Mucosa of rectum (tissue), 2 donors: ENCODE measurements at regions not wholly inside any gene's neighbourhood (a gene's known extent, or its start where the extent isn't known, plus 50 kb on each side); places are given as distances from the start of the nearest gene placed in this dataset.

ENCODE experiments used
- H3K27ac ChIP-seq, 2 donors: one replicate each; pipeline ENCODE4 v1.7.0; 2013; ENCODE audit warnings: inconsistent platforms in 2 of 2, low read depth in 2 of 2, low read length in 2 of 2
- H3K27me3 ChIP-seq, 2 donors: one replicate each; pipeline ENCODE4 v1.7.0; 2013; ENCODE audit warnings: low read length in 2 of 2; ENCODE audit not compliant: control insufficient read depth in 2 of 2, insufficient read depth in 2 of 2
- H3K36me3 ChIP-seq, 2 donors: one replicate each; pipeline ENCODE4 v1.7.0; 2013; ENCODE audit warnings: low read length in 2 of 2; ENCODE audit not compliant: control insufficient read depth in 2 of 2, insufficient read depth in 2 of 2
- H3K4me1 ChIP-seq, 2 donors: one replicate each; pipeline ENCODE4 v1.7.0; 2013; ENCODE audit warnings: low read length in 2 of 2, mild to moderate bottlenecking in 1 of 2; ENCODE audit not compliant: control insufficient read depth in 2 of 2, insufficient read depth in 2 of 2
- H3K4me3 ChIP-seq, 2 donors: one replicate each; pipeline ENCODE4 v1.7.0; 2013; ENCODE audit warnings: low read length in 2 of 2
- H3K9ac ChIP-seq, 2 donors: one replicate each; pipeline ENCODE4 v1.7.0; 2013; ENCODE audit warnings: low read length in 2 of 2, low read depth in 1 of 2, mild to moderate bottlenecking in 1 of 2
- H3K9me3 ChIP-seq, 2 donors: one replicate each; pipeline ENCODE4 v1.7.0; 2013; ENCODE audit warnings: low read length in 2 of 2; ENCODE audit not compliant: control insufficient read depth in 2 of 2
- donor health status: healthy.
- donor health status: Normal muscosa, but diverticular disease.

- H3K4me3 ChIP-seq = no peak overlapping the region
- H3K36me3 ChIP-seq = no peaks in the 10 kb centered on the region
- no peak overlapping the region for H3K9ac ChIP-seq
- peaks cover 0 to 4% of the 10 kb centered on the region in 2 donors for H3K9me3 ChIP-seq
- peaks cover 2 to 17% of the 10 kb centered on the region in 2 donors for H3K4me1 ChIP-seq
- H3K27me3 ChIP-seq = no peaks in the 10 kb centered on the region
- H3K27ac ChIP-seq = no peak overlapping the region
Measured at GRCh38 chr12:65608319-65608916, 215.9 kb upstream of the HMGA2 start.

- no peaks in the 10 kb centered on the region for H3K36me3 ChIP-seq
- H3K4me3 ChIP-seq = no peak overlapping the region
Measured at GRCh38 chr12:65609359-65609771, 214.9 kb upstream of the HMGA2 start.

GRCh38 chr12:65611396-65611795 lies 212.9 kb upstream of the HMGA2 start:
- Histone ChIP-seq H3K27me3 (no peaks in the 10 kb centered on the region), H3K4me1 (peaks cover 2 to 6% of the 10 kb centered on the region in 2 donors), H3K9ac (no peak overlapping the region), H3K27ac (no peak overlapping the region), H3K4me3 (no peak overlapping the region), H3K9me3 (peaks cover 0 to 4% of the 10 kb centered on the region in 2 donors), H3K36me3 (no peaks in the 10 kb centered on the region)

More at GRCh38 chr12:65609359-65609771, 214.9 kb upstream of the HMGA2 start:
- Histone ChIP-seq H3K27me3 (no peaks in the 10 kb centered on the region), H3K9me3 (peaks cover 0 to 4% of the 10 kb centered on the region in 2 donors), H3K9ac (no peak overlapping the region), H3K27ac (no peak overlapping the region), H3K4me1 (peaks cover 2 to 15% of the 10 kb centered on the region in 2 donors)

DNA sequence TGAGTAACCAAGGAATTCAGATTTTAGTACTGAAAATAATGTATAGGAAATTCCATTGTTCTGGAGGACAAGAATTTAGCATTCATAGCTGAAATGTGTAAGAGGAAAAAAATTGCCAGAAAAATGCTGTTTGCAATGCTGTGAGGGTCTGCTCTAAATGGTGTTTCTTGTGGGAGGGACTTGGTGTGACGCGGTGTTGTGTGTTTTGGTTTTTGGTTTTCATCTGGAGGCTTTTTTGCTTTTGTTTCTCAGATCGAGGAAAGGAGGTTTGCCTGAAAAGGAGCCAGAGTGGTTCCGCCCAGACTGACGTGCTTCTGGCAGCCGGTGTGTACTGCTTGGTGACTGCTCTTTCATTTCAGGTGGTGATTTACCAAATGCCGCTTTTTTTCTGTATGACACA lies 211.8 kb upstream of the HMGA2 start:
- no peak overlapping the region for H3K9ac ChIP-seq

DNA sequence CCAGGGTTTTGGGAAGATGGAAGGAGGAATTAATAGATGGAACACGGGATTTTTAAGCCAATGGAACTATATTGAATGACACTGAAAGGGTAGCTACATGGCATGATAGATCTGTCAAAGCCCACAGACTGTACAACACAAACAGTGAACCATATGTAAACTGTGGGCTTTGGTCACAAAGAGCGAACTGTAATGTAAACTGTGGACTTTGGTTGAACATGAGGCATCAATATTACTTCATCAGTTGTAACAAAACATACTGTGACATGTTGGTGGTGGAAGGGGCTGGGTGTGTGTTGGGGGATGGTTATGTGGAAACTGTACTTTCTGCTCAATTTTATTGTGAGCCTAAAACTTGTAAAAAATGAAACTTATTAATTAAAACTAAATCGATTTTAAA lies 210.6 kb upstream of the HMGA2 start:
- Histone ChIP-seq H3K27ac (no peak overlapping the region), H3K4me3 (no peak overlapping the region), H3K9me3 (no peaks in the 10 kb centered on the region), H3K9ac (no peak overlapping the region), H3K4me1 (no peaks in the 10 kb centered on the region), H3K36me3 (no peaks in the 10 kb centered on the region), H3K27me3 (no peaks in the 10 kb centered on the region)

More for the DNA sequence above, 211.8 kb upstream of the HMGA2 start:
- Histone ChIP-seq H3K4me3 (no peak overlapping the region), H3K4me1 (peaks cover 0 to 2% of the 10 kb centered on the region in 2 donors), H3K9me3 (peaks cover 0 to 4% of the 10 kb centered on the region in 2 donors), H3K27ac (no peak overlapping the region), H3K27me3 (no peaks in the 10 kb centered on the region), H3K36me3 (no peaks in the 10 kb centered on the region)

GRCh38 chr12:65614259-65614889 lies 209.9 kb upstream of the HMGA2 start:
- no peaks in the 10 kb centered on the region for H3K9me3 ChIP-seq
- no peak overlapping the region for H3K4me3 ChIP-seq
- no peak overlapping the region for H3K27ac ChIP-seq
- no peaks in the 10 kb centered on the region for H3K27me3 ChIP-seq
- no peak overlapping the region for H3K9ac ChIP-seq
- no peaks in the 10 kb centered on the region for H3K36me3 ChIP-seq
- no peaks in the 10 kb centered on the region for H3K4me1 ChIP-seq

DNA sequence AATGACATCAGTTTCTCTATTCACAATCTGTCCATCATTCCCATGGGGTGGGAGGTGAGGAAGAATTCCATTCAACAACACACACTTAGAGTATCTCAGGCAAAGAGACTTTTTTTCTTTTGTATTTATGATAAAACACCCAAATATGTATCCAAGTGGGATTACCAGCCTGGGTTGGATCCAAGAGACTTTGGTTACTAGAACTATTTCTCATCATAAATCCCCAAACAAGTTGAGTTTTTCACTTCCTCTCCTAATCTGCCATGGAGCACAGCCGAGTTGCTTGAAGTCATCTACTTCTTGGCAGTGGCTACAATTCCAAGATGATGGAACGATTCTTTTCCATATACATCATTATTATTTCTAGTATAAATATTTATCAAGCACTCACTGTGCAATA lies 209.2 kb upstream of the HMGA2 start:
- Histone ChIP-seq H3K9me3 (no peaks in the 10 kb centered on the region), H3K27ac (no peak overlapping the region), H3K27me3 (no peaks in the 10 kb centered on the region)

GRCh38 chr12:65616022-65616421 lies 208.3 kb upstream of the HMGA2 start:
- Histone ChIP-seq H3K9ac (no peak overlapping the region), H3K4me3 (no peak overlapping the region), H3K27me3 (no peaks in the 10 kb centered on the region), H3K27ac (no peak overlapping the region), H3K36me3 (no peaks in the 10 kb centered on the region), H3K4me1 (no peaks in the 10 kb centered on the region), H3K9me3 (no peaks in the 10 kb centered on the region)

More for the DNA sequence above, 209.2 kb upstream of the HMGA2 start:
- Histone ChIP-seq H3K36me3 (no peaks in the 10 kb centered on the region), H3K4me1 (no peaks in the 10 kb centered on the region), H3K4me3 (no peak overlapping the region), H3K9ac (no peak overlapping the region)

DNA sequence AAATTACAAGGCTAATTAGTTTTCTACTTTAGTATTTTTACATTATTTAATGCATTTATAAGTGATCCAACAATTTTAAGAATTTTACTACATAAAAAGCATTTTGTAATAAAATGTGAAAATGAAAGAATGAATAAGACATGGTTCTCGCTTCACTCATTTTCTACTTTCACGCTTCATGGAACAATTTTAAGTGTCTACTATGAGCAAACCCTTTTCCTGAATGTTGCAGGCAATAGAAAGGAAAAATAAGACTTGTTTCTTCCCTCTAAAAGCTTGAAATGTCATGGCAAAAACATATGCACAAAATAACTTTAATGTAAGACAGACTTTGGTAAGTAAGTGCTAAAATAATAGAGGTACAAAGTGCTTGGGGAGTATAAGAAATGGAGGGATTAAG lies 205.7 kb upstream of the HMGA2 start:
- Histone ChIP-seq H3K9ac (no peak overlapping the region), H3K27ac (no peak overlapping the region), H3K27me3 (no peaks in the 10 kb centered on the region)

DNA sequence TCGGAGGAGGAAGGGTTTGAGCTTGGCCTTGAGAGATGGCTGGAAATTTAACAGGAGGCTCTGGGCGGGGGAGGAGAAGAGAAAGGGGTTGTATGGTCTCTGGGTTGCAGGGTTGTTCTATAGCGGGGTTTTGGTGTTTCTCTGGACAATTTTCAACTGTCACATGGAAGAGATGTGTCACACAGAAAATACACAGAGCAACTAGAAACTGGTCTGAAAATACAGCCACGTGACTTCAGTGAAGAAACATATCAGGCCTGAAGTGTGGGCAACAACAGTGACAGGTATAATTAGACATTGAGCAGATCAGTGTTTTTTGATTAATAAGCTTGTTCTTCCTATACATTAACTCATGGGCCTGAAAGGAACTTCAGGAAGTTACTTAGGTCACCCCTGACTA lies 205.3 kb upstream of the HMGA2 start:
- H3K9ac ChIP-seq = no peak overlapping the region
- no peak overlapping the region for H3K4me3 ChIP-seq
- no peaks in the 10 kb centered on the region for H3K36me3 ChIP-seq
- no peaks in the 10 kb centered on the region for H3K4me1 ChIP-seq
- no peaks in the 10 kb centered on the region for H3K27me3 ChIP-seq
- no peak overlapping the region for H3K27ac ChIP-seq
- H3K9me3 ChIP-seq = no peaks in the 10 kb centered on the region

More for the DNA sequence above, 205.7 kb upstream of the HMGA2 start:
- no peaks in the 10 kb centered on the region for H3K36me3 ChIP-seq
- no peak overlapping the region for H3K4me3 ChIP-seq
- no peaks in the 10 kb centered on the region for H3K9me3 ChIP-seq
- no peaks in the 10 kb centered on the region for H3K4me1 ChIP-seq
